ENCODE measurements at regions not wholly inside any gene's neighbourhood (a gene's known extent, or its start where the extent isn't known, plus 50 kb on each side); places are given as distances from the start of the nearest gene placed in this dataset.

GRCh38 chr1:55503663-55504305 is 288.6 kb upstream of the USP24 start:
- H3K27ac ChIP-seq (replicated peaks; ENCODE audit: low read length) = no peak overlapping the region
- no peak overlapping the region for H3K23ac ChIP-seq (ENCODE audit: low read depth, low read length, poor library complexity)
- H3K9ac ChIP-seq (ENCODE audit: low read depth, low read length, poor library complexity) = no peak overlapping the region
- no peak overlapping the region for H2BK120ac ChIP-seq (ENCODE audit: low read depth, low read length)
- H3K4me1 ChIP-seq (ENCODE audit: control insufficient read depth in 2 of 2, insufficient read depth in 1 of 2, low read depth in 1 of 2, low read length in 2 of 2) = no peaks in the 10 kb centered on the region
- no peak overlapping the region for H2AK5ac ChIP-seq (ENCODE audit: low read depth, low read length)
- no peak overlapping the region for H2BK5ac ChIP-seq (ENCODE audit: low read length)
- H2BK15ac ChIP-seq (ENCODE audit: low read length) = no peak overlapping the region
- no peak overlapping the region for H3K18ac ChIP-seq (ENCODE audit: low read length)
- H4K91ac ChIP-seq (ENCODE audit: low read depth, low read length, poor library complexity) = no peak overlapping the region
- H3K4me2 ChIP-seq (ENCODE audit: insufficient read depth, low read length, poor library complexity, severe bottlenecking) = no peak overlapping the region
- WGBS, 2 donors (ENCODE audit: extremely low coverage in 2 of 2, insufficient read length in 2 of 2, insufficient replicate concordance in 1 of 2) = no CpG with 5 or more reads among the region's 2 CpGs
- peaks cover 0 to 6% (median 0%) of the 10 kb centered on the region in 3 experiments for H3K27me3 ChIP-seq (ENCODE audit: control insufficient read depth in 3 of 3, insufficient read depth in 3 of 3, low read depth in 1 of 3, low read length in 3 of 3)
- no peak overlapping the region for H3K14ac ChIP-seq (ENCODE audit: low read length)
- no peak overlapping the region for H3K4ac ChIP-seq (ENCODE audit: low read length)
- no peaks in the 10 kb centered on the region for H3K79me1 ChIP-seq (ENCODE audit: low read depth, low read length)
- H4K8ac ChIP-seq (ENCODE audit: low read depth, low read length) = no peak overlapping the region
- H3K36me3 ChIP-seq (replicated peaks in 1 of 2; ENCODE audit: control insufficient read depth in 2 of 2, insufficient read depth in 2 of 2, low read length in 2 of 2) = no peaks in the 10 kb centered on the region
- no peak overlapping the region for H3K4me3 ChIP-seq (ENCODE audit: low read length in 2 of 2)
- no peak overlapping the region for H2AFZ ChIP-seq (ENCODE audit: low read length)
- no peaks in the 10 kb centered on the region for H3K9me3 ChIP-seq (replicated peaks in 1 of 2; ENCODE audit: control insufficient read depth in 2 of 2, insufficient read depth in 1 of 2, low read depth in 1 of 2, low read length in 2 of 2)
- DNase-seq (ENCODE audit: low spot score) = no peak
- no peak overlapping the region for H2BK12ac ChIP-seq (ENCODE audit: low read length)

GRCh38 chr1:55500601-55501000 is 285.4 kb upstream of the USP24 start:
- no CpG with 5 or more reads among the region's 6 CpGs for WGBS, 2 donors (ENCODE audit: extremely low coverage in 2 of 2, insufficient read length in 2 of 2, insufficient replicate concordance in 1 of 2)
- no peak overlapping the region for H3K23ac ChIP-seq (ENCODE audit: low read depth, low read length, poor library complexity)
- no peaks in the 10 kb centered on the region for H3K79me1 ChIP-seq (ENCODE audit: low read depth, low read length)
- H3K4me1 ChIP-seq (ENCODE audit: control insufficient read depth in 2 of 2, insufficient read depth in 1 of 2, low read depth in 1 of 2, low read length in 2 of 2) = no peaks in the 10 kb centered on the region
- H3K14ac ChIP-seq (ENCODE audit: low read length) = no peak overlapping the region
- no peak overlapping the region for H2BK120ac ChIP-seq (ENCODE audit: low read depth, low read length)
- H3K9ac ChIP-seq (ENCODE audit: low read depth, low read length, poor library complexity) = no peak overlapping the region
- no peak overlapping the region for H3K27ac ChIP-seq (replicated peaks; ENCODE audit: low read length)
- no peak overlapping the region for H2AFZ ChIP-seq (ENCODE audit: low read length)
- H2AK5ac ChIP-seq (ENCODE audit: low read depth, low read length) = no peak overlapping the region
- no peak overlapping the region for H2BK5ac ChIP-seq (ENCODE audit: low read length)
- no peak overlapping the region for H3K18ac ChIP-seq (ENCODE audit: low read length)
- no peak overlapping the region for H4K91ac ChIP-seq (ENCODE audit: low read depth, low read length, poor library complexity)
- no peak overlapping the region for H2BK12ac ChIP-seq (ENCODE audit: low read length)
- peak overlapping the region; percentile 72 for H4K8ac ChIP-seq (ENCODE audit: low read depth, low read length)
- H2BK15ac ChIP-seq (ENCODE audit: low read length) = no peak overlapping the region
- H3K4ac ChIP-seq (ENCODE audit: low read length) = no peak overlapping the region
- H3K4me2 ChIP-seq (ENCODE audit: insufficient read depth, low read length, poor library complexity, severe bottlenecking) = peak overlapping the region; percentile 4
- peaks cover 0 to 1% (median 0%) of the 10 kb centered on the region in 3 experiments for H3K27me3 ChIP-seq (ENCODE audit: control insufficient read depth in 3 of 3, insufficient read depth in 3 of 3, low read depth in 1 of 3, low read length in 3 of 3)
- H3K4me3 ChIP-seq (ENCODE audit: low read length in 2 of 2) = no peak overlapping the region
- no peaks in the 10 kb centered on the region for H3K9me3 ChIP-seq (replicated peaks in 1 of 2; ENCODE audit: control insufficient read depth in 2 of 2, insufficient read depth in 1 of 2, low read depth in 1 of 2, low read length in 2 of 2)
- DNase-seq (ENCODE audit: low spot score) = no peak
- no peaks in the 10 kb centered on the region for H3K36me3 ChIP-seq (replicated peaks in 1 of 2; ENCODE audit: control insufficient read depth in 2 of 2, insufficient read depth in 2 of 2, low read length in 2 of 2)

GRCh38 chr1:55490547-55490946 is 275.4 kb upstream of the USP24 start:
- Histone ChIP-seq H3K27ac (replicated peaks; ENCODE audit: low read length) (no peak overlapping the region), H2BK120ac (ENCODE audit: low read depth, low read length) (no peak overlapping the region), H3K18ac (ENCODE audit: low read length) (no peak overlapping the region), H2BK12ac (ENCODE audit: low read length) (no peak overlapping the region), H4K8ac (ENCODE audit: low read depth, low read length) (no peak overlapping the region), H3K14ac (ENCODE audit: low read length) (no peak overlapping the region), H3K23ac (ENCODE audit: low read depth, low read length, poor library complexity) (no peak overlapping the region), H3K9ac (ENCODE audit: low read depth, low read length, poor library complexity) (no peak overlapping the region), H2BK5ac (ENCODE audit: low read length) (no peak overlapping the region), H3K27me3 (ENCODE audit: control insufficient read depth in 3 of 3, insufficient read depth in 3 of 3, low read depth in 1 of 3, low read length in 3 of 3) (no peaks in the 10 kb centered on the region), H3K9me3 (replicated peaks in 1 of 2; ENCODE audit: control insufficient read depth in 2 of 2, insufficient read depth in 1 of 2, low read depth in 1 of 2, low read length in 2 of 2) (no peaks in the 10 kb centered on the region), H3K4ac (ENCODE audit: low read length) (no peak overlapping the region), H2BK15ac (ENCODE audit: low read length) (no peak overlapping the region), H3K79me1 (ENCODE audit: low read depth, low read length) (no peaks in the 10 kb centered on the region), H2AK5ac (ENCODE audit: low read depth, low read length) (no peak overlapping the region), H3K4me1 (ENCODE audit: control insufficient read depth in 2 of 2, insufficient read depth in 1 of 2, low read depth in 1 of 2, low read length in 2 of 2) (no peaks in the 10 kb centered on the region), H3K4me2 (ENCODE audit: insufficient read depth, low read length, poor library complexity, severe bottlenecking) (no peak overlapping the region), H3K36me3 (replicated peaks in 1 of 2; ENCODE audit: control insufficient read depth in 2 of 2, insufficient read depth in 2 of 2, low read length in 2 of 2) (no peaks in the 10 kb centered on the region), H3K4me3 (ENCODE audit: low read length in 2 of 2) (no peak overlapping the region), H2AFZ (ENCODE audit: low read length) (no peak overlapping the region), H4K91ac (ENCODE audit: low read depth, low read length, poor library complexity) (no peak overlapping the region)
- no peak for DNase-seq (ENCODE audit: low spot score)
- no CpG with 5 or more reads among the region's 1 CpG for WGBS, 2 donors (ENCODE audit: extremely low coverage in 2 of 2, insufficient read length in 2 of 2, insufficient replicate concordance in 1 of 2)

GRCh38 chr1:55484173-55484572 is 269.0 kb upstream of the USP24 start:
- Histone ChIP-seq H3K36me3 (replicated peaks in 1 of 2; ENCODE audit: control insufficient read depth in 2 of 2, insufficient read depth in 2 of 2, low read length in 2 of 2) (no peaks in the 10 kb centered on the region), H3K4me1 (ENCODE audit: control insufficient read depth in 2 of 2, insufficient read depth in 1 of 2, low read depth in 1 of 2, low read length in 2 of 2) (no peaks in the 10 kb centered on the region), H3K79me1 (ENCODE audit: low read depth, low read length) (no peaks in the 10 kb centered on the region), H3K9me3 (replicated peaks in 1 of 2; ENCODE audit: control insufficient read depth in 2 of 2, insufficient read depth in 1 of 2, low read depth in 1 of 2, low read length in 2 of 2) (no peaks in the 10 kb centered on the region), H3K4me3 (ENCODE audit: low read length in 2 of 2) (no peak overlapping the region), H3K9ac (ENCODE audit: low read depth, low read length, poor library complexity) (no peak overlapping the region), H2AK5ac (ENCODE audit: low read depth, low read length) (no peak overlapping the region), H4K8ac (ENCODE audit: low read depth, low read length) (no peak overlapping the region), H2BK12ac (ENCODE audit: low read length) (no peak overlapping the region), H2BK15ac (ENCODE audit: low read length) (no peak overlapping the region), H3K27me3 (ENCODE audit: control insufficient read depth in 3 of 3, insufficient read depth in 3 of 3, low read depth in 1 of 3, low read length in 3 of 3) (no peaks in the 10 kb centered on the region), H3K23ac (ENCODE audit: low read depth, low read length, poor library complexity) (no peak overlapping the region), H3K18ac (ENCODE audit: low read length) (no peak overlapping the region), H2AFZ (ENCODE audit: low read length) (no peak overlapping the region), H2BK5ac (ENCODE audit: low read length) (no peak overlapping the region), H3K27ac (replicated peaks; ENCODE audit: low read length) (no peak overlapping the region), H3K4ac (ENCODE audit: low read length) (no peak overlapping the region), H3K4me2 (ENCODE audit: insufficient read depth, low read length, poor library complexity, severe bottlenecking) (no peak overlapping the region), H2BK120ac (ENCODE audit: low read depth, low read length) (no peak overlapping the region), H3K14ac (ENCODE audit: low read length) (no peak overlapping the region), H4K91ac (ENCODE audit: low read depth, low read length, poor library complexity) (no peak overlapping the region)
- WGBS, 2 donors (ENCODE audit: extremely low coverage in 2 of 2, insufficient read length in 2 of 2, insufficient replicate concordance in 1 of 2) = no CpG with 5 or more reads among the region's 1 CpG
- no peak for DNase-seq (ENCODE audit: low spot score)

Data from neuronal stem cell (in vitro differentiated cells).